Retina (tissue), 1 donor: ENCODE measurements at regions not wholly inside any gene's neighbourhood (a gene's known extent, or its start where the extent isn't known, plus 50 kb on each side); places are given as distances from the start of the nearest gene placed in this dataset.
"Not testable (repeated sequence)": the region's sequence is repeated elsewhere in the genome, so short reads cannot be mapped to it uniquely, and the experiment has no call there.

Experiments used
- DNase-seq: peaks from one replicate; pipeline ENCODE4 v3.0.0-alpha.2; 2016

- not testable (repeated sequence) for DNase-seq
These were observed 311.2 kb upstream of the SOX4 start for GRCh38 chr6:21282360-21282759.

DNA sequence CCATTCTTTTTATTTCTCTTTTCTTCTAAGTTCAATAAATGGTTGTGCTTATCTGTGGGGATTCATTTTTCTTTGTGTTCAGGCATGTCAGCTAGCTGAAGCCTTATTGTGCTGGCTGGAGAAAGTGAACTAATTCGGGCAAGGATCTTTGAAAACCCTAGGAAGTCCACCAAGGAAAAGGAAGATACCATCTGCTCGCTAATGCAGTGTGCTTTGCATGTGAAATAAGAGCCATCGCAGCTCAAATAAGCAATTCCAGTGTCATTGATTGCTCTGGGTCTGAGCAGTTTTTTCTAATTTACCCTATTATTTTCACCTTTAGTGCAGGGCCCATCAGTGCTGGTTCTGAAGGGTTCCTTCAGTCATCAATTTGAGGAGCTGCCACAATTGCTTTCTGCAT, 309.4 kb upstream of the SOX4 start:
- no peak for DNase-seq

GRCh38 chr6:21284706-21285105, 308.8 kb upstream of the SOX4 start:
- no peak for DNase-seq

DNA sequence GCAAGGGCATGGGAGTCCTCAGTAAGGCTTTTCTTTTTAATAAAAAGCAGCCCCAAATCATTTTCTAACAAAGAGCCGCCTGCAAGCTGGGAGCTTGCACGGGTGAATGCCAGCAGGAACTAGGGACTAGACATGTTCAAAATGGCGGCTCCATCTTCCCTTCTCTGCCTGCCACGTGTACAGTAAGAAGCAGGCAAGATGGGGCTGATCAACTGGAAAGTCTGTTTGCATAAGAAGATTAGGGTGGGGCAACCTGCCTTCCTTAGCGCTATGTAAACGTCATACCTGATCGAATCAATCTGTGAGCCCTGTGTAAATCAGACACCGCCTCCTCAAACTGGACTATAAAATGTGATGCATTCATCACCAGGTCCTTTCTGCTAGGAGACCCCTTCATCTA, 299.4 kb upstream of the SOX4 start:
- no peak for DNase-seq

DNA sequence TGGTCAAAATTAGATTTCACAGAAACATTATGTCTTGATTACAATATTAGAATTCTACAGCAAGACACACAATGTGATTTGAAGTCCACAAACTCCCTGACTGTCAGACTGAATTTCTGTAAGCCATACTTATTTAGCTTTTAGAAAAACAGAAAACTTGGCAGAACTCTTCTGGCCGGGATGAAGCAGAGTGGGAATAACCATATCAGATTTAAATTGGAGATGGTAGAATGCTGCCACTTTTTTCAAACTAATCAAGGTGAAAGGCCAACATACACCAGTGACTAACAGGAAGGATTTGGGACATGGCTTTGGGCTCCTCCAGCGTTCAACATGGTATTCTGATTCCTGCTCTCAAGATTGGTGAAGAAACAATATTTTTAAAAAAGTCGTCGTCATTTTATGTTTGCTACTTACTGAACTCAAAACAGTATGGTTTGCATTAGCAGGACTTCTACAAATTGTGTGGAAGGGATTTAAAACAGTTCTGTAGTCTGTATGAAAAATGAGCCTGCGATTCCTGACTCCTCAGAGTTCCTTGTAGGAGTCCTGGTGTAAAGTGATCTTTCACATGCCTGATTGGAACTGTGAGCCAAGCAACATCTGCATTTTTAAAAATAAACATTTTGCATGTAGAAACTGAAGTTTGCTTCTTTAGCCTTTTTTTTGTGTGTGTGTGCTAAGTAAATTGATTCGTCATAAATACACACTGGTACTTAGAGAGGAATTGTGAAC, 297.9 kb upstream of the SOX4 start:
- no peak for DNase-seq

DNA sequence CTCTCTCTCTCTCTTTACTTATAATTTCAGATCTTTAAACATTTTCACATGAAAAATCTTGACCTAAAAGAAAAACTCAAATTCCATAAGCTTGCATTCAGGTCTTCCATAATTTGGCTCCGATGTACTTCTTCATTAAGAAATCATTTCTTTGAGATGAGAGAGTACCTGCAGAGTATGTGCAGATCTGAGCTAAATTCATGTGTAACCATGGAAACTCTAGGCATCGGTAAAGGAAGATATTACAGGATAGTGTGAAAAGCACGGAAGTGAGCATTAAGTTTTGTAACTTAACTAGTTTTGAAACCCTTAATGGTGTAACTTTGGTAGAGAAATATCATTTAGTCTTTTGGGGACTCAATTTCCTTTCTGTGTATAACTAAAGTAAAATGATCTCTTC, 295.9 kb upstream of the SOX4 start:
- no peak for DNase-seq

- DNase-seq, result no peak
These were observed 294.3 kb upstream of the SOX4 start for GRCh38 chr6:21299216-21299615.

GRCh38 chr6:21300439-21300838, 293.1 kb upstream of the SOX4 start:
- DNase-seq, result no peak

GRCh38 chr6:21305893-21306332, 287.6 kb upstream of the SOX4 start:
- no peak for DNase-seq

- no peak for DNase-seq
These were observed 287.0 kb upstream of the SOX4 start for GRCh38 chr6:21306546-21306945.

- peak; percentile 90 for DNase-seq
These were observed 283.7 kb upstream of the SOX4 start for GRCh38 chr6:21309807-21310221.

- DNase-seq, result peak; percentile 65
These were observed 282.9 kb upstream of the SOX4 start for GRCh38 chr6:21310568-21311140.

DNA sequence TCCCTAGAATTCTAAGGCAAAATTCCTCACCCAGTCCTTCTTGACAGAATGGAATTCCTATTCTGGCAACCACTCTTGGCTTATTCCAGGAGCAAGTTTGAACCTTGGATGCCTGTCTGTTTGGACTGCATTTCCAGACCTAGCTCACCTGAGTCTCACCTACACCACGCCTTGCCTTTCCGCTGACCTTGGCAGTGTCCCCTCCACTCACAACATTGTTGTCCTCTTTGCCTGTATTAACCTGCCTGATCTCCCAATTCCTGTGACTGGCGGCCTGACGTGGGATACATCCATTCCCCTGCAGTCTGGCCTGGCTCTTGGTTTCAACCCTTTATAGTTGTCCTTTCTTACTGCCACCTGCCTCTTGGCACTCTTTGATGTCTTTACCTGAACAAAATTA, 281.4 kb upstream of the SOX4 start:
- no peak for DNase-seq

DNA sequence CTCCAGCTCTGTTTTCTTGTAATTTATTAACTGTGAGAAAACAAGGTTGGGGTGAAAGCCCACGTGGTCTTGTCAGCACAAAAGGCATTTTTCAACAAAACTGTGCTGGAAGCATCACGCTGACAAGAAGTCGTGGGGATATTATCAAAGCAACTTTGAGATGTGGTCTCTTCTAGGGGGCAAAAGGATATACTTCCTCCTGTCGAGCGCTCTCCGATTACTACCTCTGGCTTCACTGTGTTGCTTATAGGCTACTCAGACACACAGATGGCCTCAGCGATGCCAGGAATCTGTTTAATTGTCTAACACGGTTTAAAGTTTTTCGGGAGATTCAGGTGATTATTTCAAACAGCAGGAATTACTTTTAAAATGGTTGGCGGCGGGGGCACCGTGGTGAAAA, 275.9 kb upstream of the SOX4 start:
- DNase-seq, result no peak

DNA sequence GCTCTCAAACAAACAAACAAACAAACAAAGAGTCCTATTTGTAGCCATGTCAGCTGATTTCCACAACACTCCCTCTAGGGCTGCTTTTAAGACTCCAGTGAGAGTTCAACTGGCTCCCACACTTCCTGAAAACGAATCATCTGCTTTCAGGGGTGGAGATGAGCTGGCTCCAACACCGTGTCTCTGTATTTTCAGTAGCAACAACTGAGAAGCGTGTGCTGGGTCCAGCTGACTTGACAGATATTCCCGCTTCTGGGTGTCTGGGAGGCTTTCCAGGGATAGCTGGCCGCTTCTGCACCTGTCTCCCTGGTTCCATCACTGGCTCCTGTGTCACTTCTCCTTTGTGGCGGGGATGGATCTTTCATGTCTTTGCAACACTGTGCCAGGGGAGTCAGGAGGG, 272.5 kb upstream of the SOX4 start:
- no peak for DNase-seq

DNA sequence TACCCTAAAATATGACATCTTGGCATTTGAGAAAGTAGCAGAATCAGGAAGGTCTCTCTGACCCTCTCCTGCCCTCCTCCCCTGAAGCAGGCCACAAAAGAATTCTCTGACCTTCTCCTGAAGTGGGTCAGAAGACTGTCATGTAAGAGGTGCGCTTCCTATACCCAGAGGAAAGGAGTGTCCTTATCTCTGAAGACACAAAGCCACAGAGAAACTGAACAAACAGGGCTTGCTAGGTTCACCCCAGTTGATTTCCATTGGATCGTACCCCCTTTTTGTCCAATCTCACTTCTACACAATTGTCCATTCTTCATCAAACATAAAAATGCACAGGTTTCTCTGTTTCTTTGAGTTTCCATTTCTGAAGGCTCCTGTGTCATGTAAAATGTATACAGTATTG, 272.0 kb upstream of the SOX4 start:
- no peak for DNase-seq

GRCh38 chr6:21323577-21323976, 270.0 kb upstream of the SOX4 start:
- DNase-seq, result no peak

GRCh38 chr6:21325201-21325856, 268.2 kb upstream of the SOX4 start:
- DNase-seq, result no peak

DNA sequence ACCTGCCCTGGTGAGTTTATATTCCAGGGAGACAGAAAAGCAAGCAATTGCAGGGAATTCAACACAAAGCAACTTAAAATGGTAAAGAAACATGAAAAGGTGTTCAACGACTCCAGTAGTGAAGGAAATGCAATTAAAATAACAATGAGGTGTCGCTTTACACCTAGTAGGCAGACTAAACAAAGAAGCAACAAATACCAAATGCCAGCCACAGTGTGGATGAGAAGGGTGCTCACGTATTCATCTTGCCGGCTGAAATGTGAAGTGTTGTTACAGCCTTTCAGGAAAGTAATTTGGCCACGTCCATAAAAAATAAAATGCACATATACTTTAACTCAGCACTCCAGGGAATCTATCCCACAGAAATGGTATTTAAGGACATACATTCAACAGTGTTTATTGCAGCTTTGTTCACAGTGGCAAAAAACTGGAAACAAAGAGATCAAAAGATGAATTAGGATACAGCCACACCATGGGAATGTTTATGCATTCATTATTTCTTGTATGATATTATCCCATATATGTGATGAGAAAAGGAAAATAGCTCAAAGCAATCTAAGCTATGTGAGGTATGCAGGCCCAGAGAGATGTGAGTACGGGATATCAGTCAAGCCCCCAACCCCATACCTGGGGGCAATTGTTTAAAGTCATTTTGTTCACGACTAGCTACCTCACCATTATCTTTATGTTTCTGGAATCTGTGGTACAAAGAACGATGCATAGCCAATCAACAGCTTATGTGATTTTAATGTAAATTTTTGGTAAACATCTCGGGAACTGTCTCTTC, 266.0 kb upstream of the SOX4 start:
- no peak for DNase-seq

GRCh38 chr6:21331235-21331634, 262.3 kb upstream of the SOX4 start:
- no peak for DNase-seq

- no peak for DNase-seq
These were observed 261.5 kb upstream of the SOX4 start for GRCh38 chr6:21332077-21332476.

GRCh38 chr6:21332660-21333059, 260.9 kb upstream of the SOX4 start:
- no peak for DNase-seq

DNA sequence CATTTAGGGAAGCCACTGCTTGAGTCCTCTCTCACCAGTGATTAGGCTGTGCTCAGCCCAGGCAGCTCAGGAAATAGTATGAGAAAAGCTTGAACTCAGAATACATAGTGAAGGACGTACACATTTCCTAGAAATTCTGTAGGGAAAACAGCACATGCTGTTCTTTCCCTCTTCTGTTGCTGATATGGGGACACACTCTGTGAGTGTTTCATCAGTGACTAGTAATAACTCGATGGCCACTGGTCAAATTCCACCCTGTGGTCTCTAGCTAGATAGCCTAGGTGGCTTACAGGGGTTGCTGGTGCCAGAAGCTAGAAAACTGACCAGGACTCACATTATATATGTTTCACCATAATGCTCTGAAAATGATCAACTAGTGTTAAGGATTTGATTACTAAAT, 259.8 kb upstream of the SOX4 start:
- DNase-seq, result no peak

GRCh38 chr6:21334651-21335050, 258.9 kb upstream of the SOX4 start:
- DNase-seq, result no peak
